AG08395 (cell line): ENCODE measurements at regions not wholly inside any gene's neighbourhood (a gene's known extent, or its start where the extent isn't known, plus 50 kb on each side); places are given as distances from the start of the nearest gene placed in this dataset.

Experiments used
- DNase-seq: peaks from one replicate; pipeline ENCODE4 v3.0.0; 2012; ENCODE audit warnings: mixed read lengths, low spot score

- DNase-seq = no peak
These were observed 83.0 kb upstream of the RAB6C start for GRCh38 chr2:129896226-129897100.

- no peak for DNase-seq
These were observed 77.6 kb upstream of the RAB6C start for GRCh38 chr2:129901754-129902415.

GRCh38 chr2:129902731-129903585 lies 76.5 kb upstream of the RAB6C start:
- DNase-seq = no peak

- no peak for DNase-seq
These were observed 75.7 kb upstream of the RAB6C start for GRCh38 chr2:129903586-129904425.

- DNase-seq = no peak
These were observed 74.7 kb upstream of the RAB6C start for GRCh38 chr2:129904532-129905446.

GRCh38 chr2:129905664-129906081 lies 73.8 kb upstream of the RAB6C start:
- no peak for DNase-seq

GRCh38 chr2:129906139-129906860 lies 73.2 kb upstream of the RAB6C start:
- DNase-seq = no peak

GRCh38 chr2:129906861-129907235 lies 72.6 kb upstream of the RAB6C start:
- DNase-seq = no peak

- DNase-seq = no peak
These were observed 72.0 kb upstream of the RAB6C start for GRCh38 chr2:129907256-129907998.

GRCh38 chr2:129908721-129909373 lies 70.6 kb upstream of the RAB6C start:
- DNase-seq = no peak

- DNase-seq = no peak
These were observed 69.6 kb upstream of the RAB6C start for GRCh38 chr2:129909651-129910418.

- no peak for DNase-seq
These were observed 68.8 kb upstream of the RAB6C start for GRCh38 chr2:129910446-129911362.

GRCh38 chr2:129911363-129912065 lies 68.0 kb upstream of the RAB6C start:
- DNase-seq = no peak

- DNase-seq = no peak
These were observed 67.2 kb upstream of the RAB6C start for GRCh38 chr2:129912066-129912820.
